Upper lobe of left lung (tissue), 4 donors: ENCODE measurements at regions not wholly inside any gene's neighbourhood (a gene's known extent, or its start where the extent isn't known, plus 50 kb on each side); places are given as distances from the start of the nearest gene placed in this dataset.

Experiments used
- CTCF ChIP-seq, 6 experiments: fragments of 450-650 bp in 4 of 6; fragments of 200-600 bp in 2 of 6; sonication (generic) in 2 of 6; IDR thresholded peaks; one replicate each; pipeline ENCODE4 v1.5.1; 2016 to 2019; ENCODE audit warnings: antibody characterized with exemption in 6 of 6
- POLR2A ChIP-seq, 4 donors: fragments of 450-650 bp; IDR thresholded peaks; one replicate each; pipeline ENCODE4 v1.5.1; 2016 to 2017; ENCODE audit warnings: antibody characterized with exemption in 4 of 4, mild to moderate bottlenecking in 2 of 4

- TF ChIP-seq CTCF (IDR thresholded peaks at IDR 0.05) (no peak), POLR2A (IDR thresholded peaks at IDR 0.05) (no peak)
Measured at GRCh38 chr2:239684271-239684810, 283.5 kb upstream of the HDAC4 start.
